GM19438 (cell line): ENCODE measurements at regions not wholly inside any gene's neighbourhood (a gene's known extent, or its start where the extent isn't known, plus 50 kb on each side); places are given as distances from the start of the nearest gene placed in this dataset.
A peak's percentile ranks its signal among the peaks of the same experiment; 100 is the strongest.
"Not testable (repeated sequence)": the region's sequence is repeated elsewhere in the genome, so short reads cannot be mapped to it uniquely, and the experiment has no call there.

ENCODE experiments used
- ATAC-seq: cut with Tn5 transposase; IDR thresholded peaks from one replicate; pipeline ENCODE4 v1.9.1; 2021; ENCODE audit warnings: low read depth; ENCODE audit not compliant: unreplicated experiment

- ATAC-seq = no peak
Measured at GRCh38 chr2:12465631-12466135, 251.1 kb upstream of the TRIB2 start.

- no peak for ATAC-seq
Measured at GRCh38 chr2:12467303-12467702, 249.4 kb upstream of the TRIB2 start.

GRCh38 chr2:12469141-12469561 lies 247.6 kb upstream of the TRIB2 start:
- ATAC-seq = no peak

GRCh38 chr2:12472265-12472664 lies 244.5 kb upstream of the TRIB2 start:
- not testable (repeated sequence) for ATAC-seq

- no peak for ATAC-seq
Measured at GRCh38 chr2:12478151-12479064, 238.3 kb upstream of the TRIB2 start.

- no peak for ATAC-seq
Measured at GRCh38 chr2:12479065-12479601, 237.6 kb upstream of the TRIB2 start.

- no peak for ATAC-seq
Measured at GRCh38 chr2:12484536-12485115, 232.1 kb upstream of the TRIB2 start.

GRCh38 chr2:12486205-12487118 lies 230.3 kb upstream of the TRIB2 start:
- peak; percentile 71 for ATAC-seq

GRCh38 chr2:12487253-12488004 lies 229.3 kb upstream of the TRIB2 start:
- peak; percentile 8 for ATAC-seq

- ATAC-seq = no peak
Measured at GRCh38 chr2:12488352-12489318, 228.1 kb upstream of the TRIB2 start.

GRCh38 chr2:12490641-12491040 lies 226.1 kb upstream of the TRIB2 start:
- ATAC-seq = no peak

- ATAC-seq = not testable (repeated sequence)
Measured at GRCh38 chr2:12492360-12492759, 224.4 kb upstream of the TRIB2 start.

GRCh38 chr2:12493031-12493513 lies 223.7 kb upstream of the TRIB2 start:
- ATAC-seq = no peak

GRCh38 chr2:12495247-12495868 lies 221.4 kb upstream of the TRIB2 start:
- no peak for ATAC-seq

GRCh38 chr2:12498286-12498685 lies 218.4 kb upstream of the TRIB2 start:
- ATAC-seq = no peak

GRCh38 chr2:12498704-12499103 lies 218.0 kb upstream of the TRIB2 start:
- ATAC-seq = no peak

GRCh38 chr2:12500899-12501298 lies 215.8 kb upstream of the TRIB2 start:
- ATAC-seq = peak; percentile 23
